ENCODE measurements at regions not wholly inside any gene's neighbourhood (a gene's known extent, or its start where the extent isn't known, plus 50 kb on each side); places are given as distances from the start of the nearest gene placed in this dataset.

- no peak overlapping the region for H3K56ac ChIP-seq (ENCODE audit: insufficient read length, low read depth, low read length)
- no peak overlapping the region for H4K91ac ChIP-seq (ENCODE audit: insufficient read length, low read depth, low read length)
- H3K23me2 ChIP-seq (ENCODE audit: insufficient read length, low read depth, low read length, poor library complexity, severe bottlenecking) = no peaks in the 10 kb centered on the region
- no peak overlapping the region for H4K8ac ChIP-seq (replicated peaks; ENCODE audit: insufficient read length, low read depth, low read length)
- no peak overlapping the region for H3K4me2 ChIP-seq (ENCODE audit: insufficient read depth, insufficient read length, low read length)
- no peak overlapping the region for H2BK120ac ChIP-seq (ENCODE audit: low read depth, low read length, poor library complexity, severe bottlenecking)
- Mint-ChIP-seq H3K4me3 (no peak overlapping the region), H3K36me3 (ENCODE audit: insufficient read depth in 1 of 3, low read depth in 3 of 3) (no peaks in the 10 kb centered on the region; a peak in 1 of 7 replicates), H3K27me3 (ENCODE audit: low read depth) (no peaks in the 10 kb centered on the region), H3K4me1 (peaks cover 8 to 11% of the 10 kb centered on the region in 2 experiments), H3K27ac (no peak overlapping the region), H3K9me3 (no peaks in the 10 kb centered on the region)
- no peak overlapping the region for H3K4ac ChIP-seq (ENCODE audit: low read depth, low read length)
- H2BK12ac ChIP-seq (ENCODE audit: insufficient read length, low read depth, low read length) = no peak overlapping the region
- H2BK15ac ChIP-seq (ENCODE audit: low read depth, low read length) = no peak overlapping the region
- H3K4me1 ChIP-seq (ENCODE audit: insufficient read depth, low read length) = no peaks in the 10 kb centered on the region
- no peak overlapping the region for H2AK5ac ChIP-seq (ENCODE audit: insufficient read length, low read length)
- no peaks in the 10 kb centered on the region for H3K27me3 ChIP-seq (ENCODE audit: insufficient read depth, low read length)
- H3K23ac ChIP-seq (ENCODE audit: insufficient read length, low read depth, low read length) = no peak overlapping the region
- no peak for TF ChIP-seq CTCF (conservative IDR thresholded peaks at IDR 0.05)
- H3K9me3 ChIP-seq (ENCODE audit: control insufficient read depth, low read depth, low read length) = no peaks in the 10 kb centered on the region
- no peak overlapping the region for H3K18ac ChIP-seq (ENCODE audit: insufficient read length, low read depth, low read length)
- H3K9ac ChIP-seq (ENCODE audit: extremely low read depth, insufficient read length, low read length) = no peak overlapping the region
- H3K27ac ChIP-seq (ENCODE audit: insufficient read length, low read depth, low read length) = no peak overlapping the region
- H3K79me1 ChIP-seq (ENCODE audit: insufficient read depth, low read depth, low read length, poor library complexity, severe bottlenecking) = no peaks in the 10 kb centered on the region
- H3T11ph ChIP-seq (ENCODE audit: low read length) = no peak overlapping the region
- no peak overlapping the region for H3K14ac ChIP-seq (ENCODE audit: insufficient read depth, low read length)
- no peaks in the 10 kb centered on the region for H4K20me1 ChIP-seq (ENCODE audit: control insufficient read depth, insufficient read depth, insufficient read length)
- no peak for DNase-seq
- no CpG with 5 or more reads among the region's 3 CpGs for WGBS (ENCODE audit: extremely low coverage, insufficient read length, low lambda C conversion rate)
- no peak overlapping the region for H2BK5ac ChIP-seq (ENCODE audit: insufficient read length, low read length)
- H4K5ac ChIP-seq (ENCODE audit: insufficient read length, low read depth, low read length) = no peak overlapping the region
- no peak overlapping the region for H2BK20ac ChIP-seq (ENCODE audit: low read depth, low read length, poor library complexity, severe bottlenecking)
- no peak overlapping the region for H2AFZ ChIP-seq (ENCODE audit: low read length)
- H3K79me2 ChIP-seq (ENCODE audit: insufficient read depth, low read length) = no peaks in the 10 kb centered on the region
Observed at GRCh38 chr5:124278636-124279035, 467.8 kb downstream of the ZNF608 start.
